ENCODE measurements at regions not wholly inside any gene's neighbourhood (a gene's known extent, or its start where the extent isn't known, plus 50 kb on each side); places are given as distances from the start of the nearest gene placed in this dataset.

- no peak overlapping the region for H2AFZ ChIP-seq (ENCODE audit: low read length)
- H3K27me3 ChIP-seq (ENCODE audit: insufficient read depth, low read length) = peaks cover 20% of the 10 kb centered on the region
- no peak overlapping the region for H3K9ac ChIP-seq (ENCODE audit: low read length)
- H3K9me2 ChIP-seq (ENCODE audit: low read depth, low read length) = no peaks in the 10 kb centered on the region
- H3K79me2 ChIP-seq (ENCODE audit: insufficient read depth, low read length) = no peaks in the 10 kb centered on the region
- H3K4me3 ChIP-seq (ENCODE audit: low read depth, low read length, poor library complexity, severe bottlenecking) = no peak overlapping the region
- H3K27ac ChIP-seq (ENCODE audit: low read depth, low read length, poor library complexity, severe bottlenecking) = no peak overlapping the region
- H4K20me1 ChIP-seq (ENCODE audit: insufficient read depth, low read length) = no peaks in the 10 kb centered on the region
- peaks cover 8% of the 10 kb centered on the region for H3K4me1 ChIP-seq (ENCODE audit: insufficient read depth, low read length, severe bottlenecking)
- TF ChIP-seq, protein P1, sequence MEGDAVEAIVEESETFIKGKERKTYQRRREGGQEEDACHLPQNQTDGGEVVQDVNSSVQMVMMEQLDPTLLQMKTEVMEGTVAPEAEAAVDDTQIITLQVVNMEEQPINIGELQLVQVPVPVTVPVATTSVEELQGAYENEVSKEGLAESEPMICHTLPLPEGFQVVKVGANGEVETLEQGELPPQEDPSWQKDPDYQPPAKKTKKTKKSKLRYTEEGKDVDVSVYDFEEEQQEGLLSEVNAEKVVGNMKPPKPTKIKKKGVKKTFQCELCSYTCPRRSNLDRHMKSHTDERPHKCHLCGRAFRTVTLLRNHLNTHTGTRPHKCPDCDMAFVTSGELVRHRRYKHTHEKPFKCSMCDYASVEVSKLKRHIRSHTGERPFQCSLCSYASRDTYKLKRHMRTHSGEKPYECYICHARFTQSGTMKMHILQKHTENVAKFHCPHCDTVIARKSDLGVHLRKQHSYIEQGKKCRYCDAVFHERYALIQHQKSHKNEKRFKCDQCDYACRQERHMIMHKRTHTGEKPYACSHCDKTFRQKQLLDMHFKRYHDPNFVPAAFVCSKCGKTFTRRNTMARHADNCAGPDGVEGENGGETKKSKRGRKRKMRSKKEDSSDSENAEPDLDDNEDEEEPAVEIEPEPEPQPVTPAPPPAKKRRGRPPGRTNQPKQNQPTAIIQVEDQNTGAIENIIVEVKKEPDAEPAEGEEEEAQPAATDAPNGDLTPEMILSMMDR (IDR thresholded peaks at IDR 0.05; ENCODE audit: low read length) = no peak
- no peak for TF ChIP-seq EZH2 (IDR thresholded peaks at IDR 0.05; ENCODE audit: borderline replicate concordance, low read length)
- no peak overlapping the region for H3K4me2 ChIP-seq (ENCODE audit: low read length)
- no peaks in the 10 kb centered on the region for H3F3A ChIP-seq (ENCODE audit: insufficient read depth, low read length)
- no peaks in the 10 kb centered on the region for H3K9me3 ChIP-seq (ENCODE audit: low read length)
- H3K36me3 ChIP-seq (ENCODE audit: insufficient read depth, low read length) = no peaks in the 10 kb centered on the region; the same call in 1 of the 2 replicates
These were observed 108.6 kb downstream of the SIK1 start for GRCh38 chr21:43318368-43318767.

- Histone ChIP-seq H3K9me2 (ENCODE audit: low read depth, low read length) (no peaks in the 10 kb centered on the region), H3K27ac (ENCODE audit: low read depth, low read length, poor library complexity, severe bottlenecking) (no peak overlapping the region), H4K20me1 (ENCODE audit: insufficient read depth, low read length) (no peaks in the 10 kb centered on the region), H3F3A (ENCODE audit: insufficient read depth, low read length) (no peaks in the 10 kb centered on the region), H3K9me3 (ENCODE audit: low read length) (no peaks in the 10 kb centered on the region), H3K4me3 (ENCODE audit: low read depth, low read length, poor library complexity, severe bottlenecking) (no peak overlapping the region), H2AFZ (ENCODE audit: low read length) (no peak overlapping the region), H3K4me1 (ENCODE audit: insufficient read depth, low read length, severe bottlenecking) (peaks cover 12% of the 10 kb centered on the region), H3K36me3 (ENCODE audit: insufficient read depth, low read length) (no peaks in the 10 kb centered on the region; the same call in 1 of the 2 replicates), H3K9ac (ENCODE audit: low read length) (no peak overlapping the region), H3K79me2 (ENCODE audit: insufficient read depth, low read length) (no peaks in the 10 kb centered on the region), H3K4me2 (ENCODE audit: low read length) (no peak overlapping the region), H3K27me3 (ENCODE audit: insufficient read depth, low read length) (peaks cover 20% of the 10 kb centered on the region)
- TF ChIP-seq, protein P1 (IDR thresholded peaks at IDR 0.05; ENCODE audit: low read length) = no peak
- no peak for TF ChIP-seq EZH2 (IDR thresholded peaks at IDR 0.05; ENCODE audit: borderline replicate concordance, low read length)
These were observed 109.0 kb downstream of the SIK1 start for GRCh38 chr21:43317959-43318358.

DNA sequence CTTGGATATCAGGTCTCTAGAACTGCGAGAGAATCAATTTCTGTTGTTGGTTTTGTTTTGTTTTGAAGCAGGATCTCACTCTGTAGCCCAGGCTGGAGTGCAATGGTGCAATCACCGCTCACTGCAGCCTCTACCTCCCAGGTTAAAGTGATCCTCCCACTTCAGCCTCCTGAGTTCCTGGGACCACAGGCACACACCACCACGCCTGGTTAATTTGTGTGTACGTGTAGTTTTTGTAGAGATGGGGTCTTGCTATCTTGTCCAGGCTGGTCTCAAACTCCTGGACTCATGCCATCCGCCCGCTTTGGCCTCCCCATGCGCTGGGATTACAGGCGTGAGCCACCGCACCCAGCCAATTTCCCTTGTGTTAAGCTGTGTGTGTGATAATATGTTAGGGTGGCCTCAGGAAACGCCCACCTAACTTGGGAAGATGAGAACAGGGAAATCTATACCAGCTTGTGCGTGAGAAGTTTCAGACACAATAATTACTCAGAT lies 109.6 kb downstream of the SIK1 start:
- no peak overlapping the region for H2AFZ ChIP-seq (ENCODE audit: low read length)
- H3K36me3 ChIP-seq (ENCODE audit: insufficient read depth, low read length) = no peaks in the 10 kb centered on the region; the same call in 1 of the 2 replicates
- H3F3A ChIP-seq (ENCODE audit: insufficient read depth, low read length) = no peaks in the 10 kb centered on the region
- H3K4me3 ChIP-seq (ENCODE audit: low read depth, low read length, poor library complexity, severe bottlenecking) = no peak overlapping the region
- no peak overlapping the region for H3K27ac ChIP-seq (ENCODE audit: low read depth, low read length, poor library complexity, severe bottlenecking)
- peaks cover 19% of the 10 kb centered on the region for H3K4me1 ChIP-seq (ENCODE audit: insufficient read depth, low read length, severe bottlenecking)
- no peaks in the 10 kb centered on the region for H4K20me1 ChIP-seq (ENCODE audit: insufficient read depth, low read length)
- no peak for TF ChIP-seq EZH2 (IDR thresholded peaks at IDR 0.05; ENCODE audit: borderline replicate concordance, low read length)
- TF ChIP-seq, protein P1 (IDR thresholded peaks at IDR 0.05; ENCODE audit: low read length) = no peak
- H3K27me3 ChIP-seq (ENCODE audit: insufficient read depth, low read length) = peaks cover 20% of the 10 kb centered on the region
- no peak overlapping the region for H3K9ac ChIP-seq (ENCODE audit: low read length)
- H3K9me3 ChIP-seq (ENCODE audit: low read length) = no peaks in the 10 kb centered on the region
- H3K4me2 ChIP-seq (ENCODE audit: low read length) = no peak overlapping the region
- H3K79me2 ChIP-seq (ENCODE audit: insufficient read depth, low read length) = no peaks in the 10 kb centered on the region
- H3K9me2 ChIP-seq (ENCODE audit: low read depth, low read length) = no peaks in the 10 kb centered on the region
